Esophagus muscularis mucosa (tissue), 3 donors: ENCODE measurements at regions not wholly inside any gene's neighbourhood (a gene's known extent, or its start where the extent isn't known, plus 50 kb on each side); places are given as distances from the start of the nearest gene placed in this dataset.

Experiments
- CTCF ChIP-seq, 3 experiments: fragments of 200-600 bp in 2 of 3; fragments of 450-650 bp in 1 of 3; sonication (generic) in 2 of 3; IDR thresholded peaks; one replicate each; pipeline ENCODE4 v1.5.1; 2017 to 2019; ENCODE audit warnings: antibody characterized with exemption in 3 of 3, mild to moderate bottlenecking in 2 of 3, moderate library complexity in 1 of 3
- POLR2A ChIP-seq: fragments of 450-650 bp; IDR thresholded peaks from one replicate; pipeline ENCODE4 v1.6.1; 2017; ENCODE audit warnings: antibody characterized with exemption, moderate library complexity, mild to moderate bottlenecking, low read depth
- POLR2AphosphoS5 ChIP-seq, 2 donors: sonication (generic); formaldehyde crosslinking; IDR thresholded peaks; one replicate each; pipeline ENCODE4 v1.6.1; 2017; ENCODE audit warnings: antibody characterized with exemption in 2 of 2

- no peak for TF ChIP-seq CTCF (IDR thresholded peaks at IDR 0.05)
- TF ChIP-seq POLR2AphosphoS5 (IDR thresholded peaks at IDR 0.05) = no peak
- TF ChIP-seq POLR2A = no peak
Observed at GRCh38 chr17:62130739-62131138, 65.7 kb upstream of the MED13 start.
